ENCODE measurements at regions not wholly inside any gene's neighbourhood (a gene's known extent, or its start where the extent isn't known, plus 50 kb on each side); places are given as distances from the start of the nearest gene placed in this dataset.

DNA sequence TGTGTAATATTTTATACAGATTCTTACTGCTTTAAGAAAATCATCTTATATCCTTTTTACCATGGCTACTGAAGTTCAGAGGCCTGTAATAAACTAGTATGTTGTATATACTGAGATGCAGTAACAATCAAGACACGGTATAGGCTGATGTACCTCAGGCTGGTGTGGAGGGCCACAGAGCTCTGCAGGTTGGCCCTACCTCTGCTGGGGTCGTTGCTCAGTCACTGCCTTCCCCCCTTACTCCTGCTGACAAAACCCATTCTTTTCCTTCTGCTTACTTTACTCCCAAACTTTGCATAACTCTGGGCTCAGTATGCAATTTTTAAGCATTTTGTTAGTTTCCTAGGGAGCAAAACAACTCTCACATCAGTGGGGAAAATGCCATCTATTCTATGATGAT lies 200.1 kb upstream of the FOXP2 start:
- no peaks in the 10 kb centered on the region for H3K27me3 ChIP-seq
- H3K27ac ChIP-seq, result no peak overlapping the region
- DNase-seq, result no peak
- H3K9me3 ChIP-seq, result no peaks in the 10 kb centered on the region
- peaks cover 0 to 9% (median 0%) of the 10 kb centered on the region in 4 donors for H3K4me1 ChIP-seq
- H3K36me3 ChIP-seq, result no peaks in the 10 kb centered on the region
- TF ChIP-seq CTCF (IDR thresholded peaks at IDR 0.05), result no peak
- no peak overlapping the region for H3K4me3 ChIP-seq
- intact Hi-C loops (cut with DNase I; ENCODE audit: low total_unique reads), result no loop called here

- H3K27ac ChIP-seq, result no peak overlapping the region
- no peaks in the 10 kb centered on the region for H3K9me3 ChIP-seq
- no peaks in the 10 kb centered on the region for H3K36me3 ChIP-seq
- peaks cover 0 to 9% (median 0%) of the 10 kb centered on the region in 4 donors for H3K4me1 ChIP-seq
- H3K27me3 ChIP-seq, result no peaks in the 10 kb centered on the region
- intact Hi-C loops (cut with DNase I; ENCODE audit: low total_unique reads), result no loop called here
- no peak for TF ChIP-seq CTCF (IDR thresholded peaks at IDR 0.05)
- DNase-seq, result no peak
- no peak overlapping the region for H3K4me3 ChIP-seq
Measured at GRCh38 chr7:114212721-114213429, 201.7 kb upstream of the FOXP2 start.

- no peak for DNase-seq
- no peaks in the 10 kb centered on the region for H3K9me3 ChIP-seq
- H3K36me3 ChIP-seq, result no peaks in the 10 kb centered on the region
- H3K4me3 ChIP-seq, result no peak overlapping the region
- TF ChIP-seq CTCF (IDR thresholded peaks at IDR 0.05), result no peak
- peaks cover 0 to 9% (median 0%) of the 10 kb centered on the region in 4 donors for H3K4me1 ChIP-seq
- no peaks in the 10 kb centered on the region for H3K27me3 ChIP-seq
- intact Hi-C loops (cut with DNase I; ENCODE audit: low total_unique reads), result no loop called here
- H3K27ac ChIP-seq, result no peak overlapping the region
Measured at GRCh38 chr7:114209968-114210367, 204.6 kb upstream of the FOXP2 start.

DNA sequence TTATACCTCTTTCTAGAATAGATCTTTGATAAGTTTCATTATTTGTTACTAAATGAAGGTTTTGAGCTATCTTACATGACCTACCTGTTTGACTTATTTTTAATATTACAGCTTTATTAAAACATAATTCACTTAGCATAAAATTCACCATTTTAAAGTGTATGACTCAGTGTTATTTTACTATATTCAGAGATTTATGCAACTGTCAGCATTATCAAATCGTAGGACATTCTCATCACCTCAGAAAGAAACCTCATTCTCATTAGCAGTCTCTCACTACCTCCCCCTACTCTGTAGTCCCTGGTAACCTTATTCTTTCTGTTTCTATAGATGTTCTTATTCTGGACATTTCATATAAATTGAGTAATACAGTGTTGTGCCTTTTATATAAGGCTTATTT lies 207.9 kb upstream of the FOXP2 start:
- Histone ChIP-seq H3K9me3 (no peaks in the 10 kb centered on the region), H3K27ac (no peak overlapping the region), H3K36me3 (no peaks in the 10 kb centered on the region), H3K27me3 (no peaks in the 10 kb centered on the region), H3K4me1 (no peaks in the 10 kb centered on the region), H3K4me3 (no peak overlapping the region)
- DNase-seq, result no peak
- no peak for TF ChIP-seq CTCF (IDR thresholded peaks at IDR 0.05)
- intact Hi-C loops (cut with DNase I; ENCODE audit: low total_unique reads), result no loop called here

DNA sequence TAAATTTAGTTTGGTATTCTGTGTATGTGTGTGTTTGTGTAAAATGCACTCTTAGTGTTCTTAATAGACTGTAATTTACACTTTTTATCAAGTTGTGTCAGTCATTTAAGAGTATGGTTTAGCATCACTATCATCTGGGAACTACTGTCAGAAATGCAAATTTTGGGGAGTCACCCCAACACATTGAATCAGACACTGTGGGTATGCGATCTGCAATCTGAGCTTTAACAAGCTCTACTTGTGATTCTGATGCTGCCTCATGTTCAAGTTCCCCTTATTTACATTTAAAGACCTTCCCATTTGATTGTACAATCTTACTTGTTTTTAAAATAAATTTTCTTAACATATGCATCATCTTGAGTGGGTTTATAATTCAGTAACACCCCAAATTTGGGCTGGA lies 218.1 kb upstream of the FOXP2 start:
- no peak overlapping the region for H3K4me3 ChIP-seq
- no peaks in the 10 kb centered on the region for H3K27me3 ChIP-seq
- H3K4me1 ChIP-seq, result no peaks in the 10 kb centered on the region
- H3K36me3 ChIP-seq, result no peaks in the 10 kb centered on the region
- DNase-seq, result no peak
- intact Hi-C loops (cut with DNase I; ENCODE audit: low total_unique reads), result no loop called here
- no peak for TF ChIP-seq CTCF (IDR thresholded peaks at IDR 0.05)
- no peak overlapping the region for H3K27ac ChIP-seq
- no peaks in the 10 kb centered on the region for H3K9me3 ChIP-seq

GRCh38 chr7:114190387-114190786 lies 224.2 kb upstream of the FOXP2 start:
- intact Hi-C loops (cut with DNase I; ENCODE audit: low total_unique reads), result no loop called here
- Histone ChIP-seq H3K9me3 (no peaks in the 10 kb centered on the region), H3K4me1 (no peaks in the 10 kb centered on the region), H3K36me3 (no peaks in the 10 kb centered on the region), H3K27ac (no peak overlapping the region), H3K27me3 (no peaks in the 10 kb centered on the region), H3K4me3 (no peak overlapping the region)
- TF ChIP-seq CTCF (IDR thresholded peaks at IDR 0.05), result no peak
- no peak for DNase-seq

Data from tibial artery (tissue), 4 donors.